ENCODE measurements at regions not wholly inside any gene's neighbourhood (a gene's known extent, or its start where the extent isn't known, plus 50 kb on each side); places are given as distances from the start of the nearest gene placed in this dataset.

DNA sequence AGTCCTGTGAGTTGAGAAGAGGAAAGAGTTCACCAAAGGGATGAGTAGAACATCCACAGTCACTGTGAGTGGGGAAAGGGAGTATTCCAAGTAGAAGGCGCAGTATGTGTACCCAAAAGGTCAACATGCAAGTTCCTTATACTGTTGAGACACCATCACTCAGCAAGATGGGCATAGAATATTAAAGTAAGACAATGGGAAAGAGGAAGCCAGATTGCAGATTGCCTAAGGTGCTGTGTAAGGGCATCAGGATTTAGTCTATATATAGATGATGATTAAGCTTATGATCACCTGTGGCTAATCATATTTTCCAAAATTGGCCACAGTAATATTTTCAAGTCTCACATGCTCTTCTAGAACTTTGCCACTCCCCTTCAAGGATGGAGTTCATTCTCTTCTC is 120.1 kb upstream of the CAMK1G start:
- H3K36me3 ChIP-seq, result no peaks in the 10 kb centered on the region
- no peak for DNase-seq (ENCODE audit: extremely low spot score)
- H3K4me1 ChIP-seq, result no peaks in the 10 kb centered on the region
- H3K27me3 ChIP-seq, result no peaks in the 10 kb centered on the region
- H3K9me3 ChIP-seq, result peaks cover 0 to 21% (median 11%) of the 10 kb centered on the region in 4 donors
- no peak overlapping the region for H3K4me3 ChIP-seq
- no peak overlapping the region for H3K27ac ChIP-seq (replicated peaks in 1 of 4)
- TF ChIP-seq POLR2A (IDR thresholded peaks at IDR 0.05; ENCODE audit: low read depth) (no peak), EP300 (IDR thresholded peaks at IDR 0.05) (no peak)
- intact Hi-C loops (cut with DNase I), result no loop called here
- WGBS, result 94% methylated on average over 1 of the region's 1 CpG

DNA sequence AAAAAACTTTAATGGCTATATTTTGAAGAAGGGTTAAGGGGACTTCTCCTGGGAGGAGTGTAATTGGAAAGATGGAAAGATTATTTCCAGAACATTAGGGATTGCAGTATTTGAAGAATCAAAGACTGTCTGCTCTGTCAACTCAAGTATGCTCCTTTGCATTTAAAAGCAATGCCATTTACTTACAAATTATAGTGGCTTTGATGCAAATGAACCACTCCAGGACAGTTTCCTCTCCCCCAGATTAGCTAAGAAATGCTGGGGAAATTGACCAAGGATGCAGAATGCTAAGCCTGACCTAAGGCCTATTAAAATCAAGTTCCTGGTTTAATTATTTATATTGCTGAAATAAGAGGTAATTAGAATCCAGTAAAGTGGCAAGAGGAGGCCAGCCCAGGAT is 110.5 kb upstream of the CAMK1G start:
- no peak for DNase-seq (ENCODE audit: extremely low spot score)
- intact Hi-C loops (cut with DNase I), result no loop called here
- H3K27ac ChIP-seq (replicated peaks in 1 of 4), result no peak overlapping the region
- H3K36me3 ChIP-seq, result no peaks in the 10 kb centered on the region
- no peak overlapping the region for H3K4me3 ChIP-seq
- TF ChIP-seq, protein P1, sequence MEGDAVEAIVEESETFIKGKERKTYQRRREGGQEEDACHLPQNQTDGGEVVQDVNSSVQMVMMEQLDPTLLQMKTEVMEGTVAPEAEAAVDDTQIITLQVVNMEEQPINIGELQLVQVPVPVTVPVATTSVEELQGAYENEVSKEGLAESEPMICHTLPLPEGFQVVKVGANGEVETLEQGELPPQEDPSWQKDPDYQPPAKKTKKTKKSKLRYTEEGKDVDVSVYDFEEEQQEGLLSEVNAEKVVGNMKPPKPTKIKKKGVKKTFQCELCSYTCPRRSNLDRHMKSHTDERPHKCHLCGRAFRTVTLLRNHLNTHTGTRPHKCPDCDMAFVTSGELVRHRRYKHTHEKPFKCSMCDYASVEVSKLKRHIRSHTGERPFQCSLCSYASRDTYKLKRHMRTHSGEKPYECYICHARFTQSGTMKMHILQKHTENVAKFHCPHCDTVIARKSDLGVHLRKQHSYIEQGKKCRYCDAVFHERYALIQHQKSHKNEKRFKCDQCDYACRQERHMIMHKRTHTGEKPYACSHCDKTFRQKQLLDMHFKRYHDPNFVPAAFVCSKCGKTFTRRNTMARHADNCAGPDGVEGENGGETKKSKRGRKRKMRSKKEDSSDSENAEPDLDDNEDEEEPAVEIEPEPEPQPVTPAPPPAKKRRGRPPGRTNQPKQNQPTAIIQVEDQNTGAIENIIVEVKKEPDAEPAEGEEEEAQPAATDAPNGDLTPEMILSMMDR (IDR thresholded peaks at IDR 0.05), result no peak
- TF ChIP-seq EP300 (IDR thresholded peaks at IDR 0.05) (no peak), POLR2AphosphoS5 (IDR thresholded peaks at IDR 0.05) (no peak), POLR2A (IDR thresholded peaks at IDR 0.05; ENCODE audit: low read depth) (no peak)
- peaks cover 0 to 13% (median 2%) of the 10 kb centered on the region in 4 donors for H3K9me3 ChIP-seq
- H3K27me3 ChIP-seq, result no peaks in the 10 kb centered on the region
- H3K4me1 ChIP-seq, result no peaks in the 10 kb centered on the region

GRCh38 chr1:209480345-209480744 is 103.2 kb upstream of the CAMK1G start:
- no peaks in the 10 kb centered on the region for H3K4me1 ChIP-seq
- no peak overlapping the region for H3K4me3 ChIP-seq
- 85% methylated on average over 6 of the region's 6 CpGs for WGBS
- no peaks in the 10 kb centered on the region for H3K36me3 ChIP-seq
- no peak for DNase-seq (ENCODE audit: extremely low spot score)
- intact Hi-C loops (cut with DNase I), result no loop called here
- H3K9me3 ChIP-seq, result no peaks in the 10 kb centered on the region
- no peak for TF ChIP-seq EP300 (IDR thresholded peaks at IDR 0.05)
- no peak for TF ChIP-seq POLR2AphosphoS5 (IDR thresholded peaks at IDR 0.05)
- no peak for TF ChIP-seq POLR2A (IDR thresholded peaks at IDR 0.05; ENCODE audit: low read depth)
- TF ChIP-seq, protein P1 (IDR thresholded peaks at IDR 0.05), result no peak
- no peaks in the 10 kb centered on the region for H3K27me3 ChIP-seq
- H3K27ac ChIP-seq (replicated peaks in 1 of 4), result no peak overlapping the region

DNA sequence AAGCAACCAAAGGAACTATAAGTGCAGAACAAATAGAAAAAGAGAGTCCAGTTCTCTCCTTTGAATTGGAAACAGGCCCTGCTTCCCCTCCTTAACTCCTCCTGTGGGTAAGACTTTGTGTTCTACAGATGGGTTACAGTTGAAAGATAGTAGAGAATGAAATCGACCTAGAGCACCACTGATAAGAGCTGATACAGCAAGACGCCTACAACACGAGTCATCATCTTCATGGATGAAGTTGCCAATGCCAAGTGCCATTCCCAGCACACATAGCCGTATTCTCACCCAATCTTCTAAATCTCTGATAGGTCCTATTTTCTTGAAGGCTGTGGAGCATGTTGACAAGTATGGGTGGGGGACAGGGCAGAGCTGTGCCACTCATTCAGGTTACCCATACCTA is 99.8 kb upstream of the CAMK1G start:
- Histone ChIP-seq H3K36me3 (no peaks in the 10 kb centered on the region), H3K27me3 (no peaks in the 10 kb centered on the region), H3K9me3 (no peaks in the 10 kb centered on the region), H3K27ac (replicated peaks in 1 of 4) (no peak overlapping the region), H3K4me3 (no peak overlapping the region), H3K4me1 (no peaks in the 10 kb centered on the region)
- 92% methylated on average over 4 of the region's 4 CpGs for WGBS
- intact Hi-C loops (cut with DNase I), result no loop called here
- TF ChIP-seq POLR2AphosphoS5 (IDR thresholded peaks at IDR 0.05) (no peak), EP300 (IDR thresholded peaks at IDR 0.05) (no peak), POLR2A (IDR thresholded peaks at IDR 0.05; ENCODE audit: low read depth) (no peak)
- TF ChIP-seq, protein P1 (IDR thresholded peaks at IDR 0.05), result no peak
- no peak for DNase-seq (ENCODE audit: extremely low spot score)

DNA sequence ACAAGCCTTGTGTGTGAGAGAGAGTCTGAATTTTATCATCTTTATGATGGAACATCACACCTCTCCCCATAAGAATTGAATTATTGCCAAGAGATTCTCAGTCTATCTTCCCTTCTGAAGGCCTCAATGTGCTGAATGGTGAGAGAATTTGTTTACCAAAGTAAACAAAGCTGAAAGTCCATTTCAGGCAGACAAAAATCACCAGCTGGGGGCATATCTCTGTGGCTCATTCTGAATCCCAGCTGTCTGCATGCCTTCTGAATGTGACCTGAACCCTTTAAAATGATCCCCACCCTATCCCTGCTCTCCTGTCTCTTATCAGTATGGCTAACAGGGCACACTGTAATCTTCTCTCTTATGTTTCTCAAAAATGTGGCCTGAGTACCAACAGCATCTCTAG is 99.1 kb upstream of the CAMK1G start:
- Histone ChIP-seq H3K9me3 (no peaks in the 10 kb centered on the region), H3K4me1 (no peaks in the 10 kb centered on the region), H3K27me3 (no peaks in the 10 kb centered on the region), H3K27ac (replicated peaks in 1 of 4) (no peak overlapping the region), H3K4me3 (no peak overlapping the region), H3K36me3 (no peaks in the 10 kb centered on the region)
- DNase-seq (ENCODE audit: extremely low spot score), result no peak
- TF ChIP-seq, protein P1 (IDR thresholded peaks at IDR 0.05), result no peak
- no peak for TF ChIP-seq POLR2A (IDR thresholded peaks at IDR 0.05; ENCODE audit: low read depth)
- TF ChIP-seq POLR2AphosphoS5 (IDR thresholded peaks at IDR 0.05), result no peak
- no peak for TF ChIP-seq EP300 (IDR thresholded peaks at IDR 0.05)
- intact Hi-C loops (cut with DNase I), result no loop called here
